ENCODE measurements at regions not wholly inside any gene's neighbourhood (a gene's known extent, or its start where the extent isn't known, plus 50 kb on each side); places are given as distances from the start of the nearest gene placed in this dataset.

DNA sequence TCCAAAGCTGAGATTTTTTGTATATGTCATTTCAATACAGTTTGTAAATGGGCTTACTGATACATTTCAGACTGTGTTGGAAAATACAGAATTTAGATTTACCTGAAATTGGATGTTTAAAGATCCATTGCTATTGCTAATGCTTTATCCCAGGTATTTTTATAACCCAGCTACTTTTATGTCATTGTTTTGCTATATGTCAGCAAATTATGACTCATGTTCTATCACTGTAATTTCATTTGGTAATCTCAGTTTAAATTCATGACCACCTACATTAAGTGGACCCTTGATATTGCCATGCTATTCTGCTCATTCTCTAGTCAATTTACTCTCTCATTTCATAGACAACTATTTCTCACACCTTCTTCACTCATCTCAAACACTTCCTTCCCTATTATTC is 281.2 kb downstream of the IPO8 start:
- Histone ChIP-seq H3K27me3 (ENCODE audit: control insufficient read depth in 2 of 2, insufficient read depth in 2 of 2, low read length in 2 of 2) (no peaks in the 10 kb centered on the region), H2AFZ (ENCODE audit: insufficient read depth, low read depth, low read length, poor library complexity, severe bottlenecking) (no peak overlapping the region), H3K4me1 (ENCODE audit: control insufficient read depth in 1 of 2, insufficient read depth in 2 of 2, low read length in 2 of 2) (no peaks in the 10 kb centered on the region), H3K36me3 (replicated peaks in 1 of 2; ENCODE audit: control insufficient read depth in 1 of 2, insufficient read depth in 2 of 2, low read length in 2 of 2) (no peaks in the 10 kb centered on the region), H3K4me3 (replicated peaks in 1 of 3; ENCODE audit: low read depth in 2 of 3, low read length in 3 of 3) (no peak overlapping the region), H3K9ac (ENCODE audit: insufficient read depth, low read length, poor library complexity, severe bottlenecking) (no peak overlapping the region), H3K4me2 (replicated peaks; ENCODE audit: extremely low read depth, low read length, poor library complexity, severe bottlenecking) (no peak overlapping the region), H3K9me3 (replicated peaks in 1 of 2; ENCODE audit: control insufficient read depth in 1 of 2, insufficient read depth in 1 of 2, low read length in 2 of 2) (peaks cover 7 to 10% of the 10 kb centered on the region in 2 donors), H4K20me1 (ENCODE audit: insufficient read depth, low read length) (no peaks in the 10 kb centered on the region), H3K27ac (ENCODE audit: low read depth in 1 of 2, low read length in 2 of 2) (no peak overlapping the region), H3K79me2 (ENCODE audit: insufficient read depth, low read length) (no peaks in the 10 kb centered on the region)
- no peak overlapping the region for H3K27ac Mint-ChIP-seq
- no peaks in the 10 kb centered on the region for H3K27me3 Mint-ChIP-seq (ENCODE audit: low read depth in 3 of 3)
- no peak for DNase-seq
- no peak overlapping the region for H3K4me3 Mint-ChIP-seq
- intact Hi-C loops (cut with micrococcal nuclease), result no loop called here
- TF ChIP-seq, protein P1, sequence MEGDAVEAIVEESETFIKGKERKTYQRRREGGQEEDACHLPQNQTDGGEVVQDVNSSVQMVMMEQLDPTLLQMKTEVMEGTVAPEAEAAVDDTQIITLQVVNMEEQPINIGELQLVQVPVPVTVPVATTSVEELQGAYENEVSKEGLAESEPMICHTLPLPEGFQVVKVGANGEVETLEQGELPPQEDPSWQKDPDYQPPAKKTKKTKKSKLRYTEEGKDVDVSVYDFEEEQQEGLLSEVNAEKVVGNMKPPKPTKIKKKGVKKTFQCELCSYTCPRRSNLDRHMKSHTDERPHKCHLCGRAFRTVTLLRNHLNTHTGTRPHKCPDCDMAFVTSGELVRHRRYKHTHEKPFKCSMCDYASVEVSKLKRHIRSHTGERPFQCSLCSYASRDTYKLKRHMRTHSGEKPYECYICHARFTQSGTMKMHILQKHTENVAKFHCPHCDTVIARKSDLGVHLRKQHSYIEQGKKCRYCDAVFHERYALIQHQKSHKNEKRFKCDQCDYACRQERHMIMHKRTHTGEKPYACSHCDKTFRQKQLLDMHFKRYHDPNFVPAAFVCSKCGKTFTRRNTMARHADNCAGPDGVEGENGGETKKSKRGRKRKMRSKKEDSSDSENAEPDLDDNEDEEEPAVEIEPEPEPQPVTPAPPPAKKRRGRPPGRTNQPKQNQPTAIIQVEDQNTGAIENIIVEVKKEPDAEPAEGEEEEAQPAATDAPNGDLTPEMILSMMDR (IDR thresholded peaks at IDR 0.05), result no peak
- H3K9me3 Mint-ChIP-seq, result peaks cover 4 to 15% (median 7%) of the 10 kb centered on the region in 7 donors
- H3K36me3 Mint-ChIP-seq, result no peaks in the 10 kb centered on the region
- no peaks in the 10 kb centered on the region for H3K4me1 Mint-ChIP-seq

- Mint-ChIP-seq H3K9me3 (peaks cover 10 to 21% (median 14%) of the 10 kb centered on the region in 7 donors), H3K4me1 (no peaks in the 10 kb centered on the region), H3K36me3 (no peaks in the 10 kb centered on the region), H3K4me3 (no peak overlapping the region), H3K27me3 (ENCODE audit: low read depth in 3 of 3) (no peaks in the 10 kb centered on the region), H3K27ac (no peak overlapping the region)
- no peak overlapping the region for H3K4me3 ChIP-seq (replicated peaks in 1 of 3; ENCODE audit: low read depth in 2 of 3, low read length in 3 of 3)
- H3K9ac ChIP-seq (ENCODE audit: insufficient read depth, low read length, poor library complexity, severe bottlenecking), result no peak overlapping the region
- H3K9me3 ChIP-seq (replicated peaks in 1 of 2; ENCODE audit: control insufficient read depth in 1 of 2, insufficient read depth in 1 of 2, low read length in 2 of 2), result peaks cover 25 to 35% of the 10 kb centered on the region in 2 donors
- TF ChIP-seq, protein P1 (IDR thresholded peaks at IDR 0.05), result no peak
- H3K4me1 ChIP-seq (ENCODE audit: control insufficient read depth in 1 of 2, insufficient read depth in 2 of 2, low read length in 2 of 2), result no peaks in the 10 kb centered on the region
- H3K27me3 ChIP-seq (ENCODE audit: control insufficient read depth in 2 of 2, insufficient read depth in 2 of 2, low read length in 2 of 2), result no peaks in the 10 kb centered on the region
- DNase-seq, result no peak
- H2AFZ ChIP-seq (ENCODE audit: insufficient read depth, low read depth, low read length, poor library complexity, severe bottlenecking), result no peak overlapping the region
- intact Hi-C loops (cut with micrococcal nuclease), result no loop called here
- H3K27ac ChIP-seq (ENCODE audit: low read depth in 1 of 2, low read length in 2 of 2), result no peak overlapping the region
- no peak overlapping the region for H3K4me2 ChIP-seq (replicated peaks; ENCODE audit: extremely low read depth, low read length, poor library complexity, severe bottlenecking)
- H3K79me2 ChIP-seq (ENCODE audit: insufficient read depth, low read length), result no peaks in the 10 kb centered on the region
- no peaks in the 10 kb centered on the region for H3K36me3 ChIP-seq (replicated peaks in 1 of 2; ENCODE audit: control insufficient read depth in 1 of 2, insufficient read depth in 2 of 2, low read length in 2 of 2)
- no peaks in the 10 kb centered on the region for H4K20me1 ChIP-seq (ENCODE audit: insufficient read depth, low read length)
These were observed 295.3 kb downstream of the IPO8 start for GRCh38 chr12:30400349-30400748.
